MM.1S (cell line): ENCODE measurements at regions not wholly inside any gene's neighbourhood (a gene's known extent, or its start where the extent isn't known, plus 50 kb on each side); places are given as distances from the start of the nearest gene placed in this dataset.

Experiments
- DNase-seq: peaks from one replicate; pipeline ENCODE4 v3.0.0-alpha.2; 2015
- H2AFZ ChIP-seq: fragments of 300-600 bp; sonication (generic); 2 replicates; pipeline ENCODE4 v1.6.0; 2016; ENCODE audit warnings: antibody characterized with exemption, low read length
- H3F3A ChIP-seq: fragments of 300-600 bp; sonication (generic); 2 replicates; pipeline ENCODE4 v1.6.1; 2016; ENCODE audit warnings: mild to moderate bottlenecking, antibody characterized with exemption, low read length, moderate library complexity, mixed read lengths; ENCODE audit not compliant: insufficient read depth
- H3K27ac ChIP-seq: fragments of 300-600 bp; sonication (generic); 2 replicates; pipeline ENCODE4 v1.5.1; 2016; ENCODE audit warnings: mild to moderate bottlenecking, low read length
- H3K27me3 ChIP-seq: fragments of 300-600 bp; sonication (generic); replicated peaks from 2 replicates; pipeline ENCODE4 v1.6.0; 2016; ENCODE audit warnings: low read length; ENCODE audit not compliant: insufficient read depth
- H3K36me3 ChIP-seq: fragments of 300-600 bp; sonication (generic); replicated peaks from 2 replicates; pipeline ENCODE4 v1.6.1; 2016; ENCODE audit warnings: mild to moderate bottlenecking, low read length, mixed read lengths; ENCODE audit not compliant: insufficient read depth
- H3K4me1 ChIP-seq: fragments of 300-600 bp; sonication (generic); 2 replicates; pipeline ENCODE4 v1.6.1; 2016; ENCODE audit warnings: low read length, mixed read lengths
- H3K4me2 ChIP-seq: fragments of 300-600 bp; sonication (generic); 2 replicates; pipeline ENCODE4 v1.6.0; 2016; ENCODE audit warnings: low read depth, low read length
- H3K4me3 ChIP-seq: fragments of 300-600 bp; sonication (generic); 2 replicates; pipeline ENCODE4 v1.5.1; 2016; ENCODE audit warnings: low read length, mixed read lengths
- H3K79me2 ChIP-seq: fragments of 300-600 bp; sonication (generic); 2 replicates; pipeline ENCODE4 v1.6.1; 2016; ENCODE audit warnings: mixed run types, low read length, mixed read lengths
- H3K9ac ChIP-seq: fragments of 300-600 bp; sonication (generic); 2 replicates; pipeline ENCODE4 v1.6.1; 2016; ENCODE audit warnings: low read length, mixed read lengths
- H3K9me2 ChIP-seq: fragments of 300-600 bp; sonication (generic); replicated peaks from 2 replicates; pipeline ENCODE4 v1.6.1; 2016; ENCODE audit warnings: mild to moderate bottlenecking, low read length, mixed read lengths; ENCODE audit not compliant: insufficient read depth
- H3K9me3 ChIP-seq: fragments of 300-600 bp; sonication (generic); replicated peaks from 2 replicates; pipeline ENCODE4 v1.6.1; 2016; ENCODE audit warnings: mild to moderate bottlenecking, low read length, mixed read lengths; ENCODE audit not compliant: insufficient read depth
- H4K20me1 ChIP-seq: fragments of 300-600 bp; sonication (generic); 2 replicates; pipeline ENCODE4 v1.6.1; 2016; ENCODE audit warnings: mild to moderate bottlenecking, low read length, moderate library complexity, mixed read lengths; ENCODE audit not compliant: insufficient read depth
- CTCF ChIP-seq: fragments of 300-600 bp; sonication (generic); IDR thresholded peaks from 2 replicates; pipeline ENCODE4 v1.5.1; 2016; ENCODE audit warnings: antibody characterized with exemption, low read length, mixed read lengths
- EZH2 ChIP-seq: fragments of 300-600 bp; sonication (generic); optimal IDR thresholded peaks from 2 replicates; pipeline ENCODE3; 2017; ENCODE audit warnings: low read depth, mild to moderate bottlenecking, antibody characterized with exemption, low read length, mixed read lengths
- EZH2phosphoT487 ChIP-seq: fragments of 300-600 bp; sonication (generic); IDR thresholded peaks from 2 replicates; pipeline ENCODE4 v1.6.1; 2018; ENCODE audit warnings: antibody characterized with exemption, low read length

- 0 out of 2 replicates have a peak, but pooled peaks cover 7% of the 10 kb centered on the region for H3F3A ChIP-seq
- no peak for DNase-seq
- H3K36me3 ChIP-seq = no peaks in the 10 kb centered on the region
- TF ChIP-seq EZH2phosphoT487 = no peak
- no peak for TF ChIP-seq CTCF
- TF ChIP-seq EZH2 = no peak
- H3K4me2 ChIP-seq = peak overlapping the region; percentile 40; the same call in 1 of the 2 replicates
- H4K20me1 ChIP-seq = no peaks in the 10 kb centered on the region
- no peak overlapping the region for H3K4me3 ChIP-seq
- H2AFZ ChIP-seq = no peak overlapping the region
- H3K9me2 ChIP-seq = no peaks in the 10 kb centered on the region
- H3K27me3 ChIP-seq = no peaks in the 10 kb centered on the region
- H3K27ac ChIP-seq = peak overlapping the region; percentile 53; the same call in 1 of the 2 replicates
- H3K9ac ChIP-seq = no peak overlapping the region
- no peaks in the 10 kb centered on the region for H3K9me3 ChIP-seq
- H3K4me1 ChIP-seq = peaks cover 27% of the 10 kb centered on the region
- no peaks in the 10 kb centered on the region for H3K79me2 ChIP-seq
Observed at GRCh38 chrX:141960578-141960977, 56.9 kb downstream of the MAGEC1 start.
